Neuron (in vitro differentiated cells): ENCODE measurements at regions not wholly inside any gene's neighbourhood (a gene's known extent, or its start where the extent isn't known, plus 50 kb on each side); places are given as distances from the start of the nearest gene placed in this dataset.

Experiments used
- H2AFZ ChIP-seq: one replicate; pipeline ENCODE4 v1.6.1; 2013; ENCODE audit warnings: low read depth, mild to moderate bottlenecking, inconsistent platforms, low read length, moderate library complexity
- H3K27me3 ChIP-seq: one replicate; pipeline ENCODE4 v1.6.1; 2013; ENCODE audit warnings: low read length; ENCODE audit not compliant: insufficient read depth
- H3K36me3 ChIP-seq: one replicate; pipeline ENCODE4 v1.6.1; 2013; ENCODE audit warnings: low read length; ENCODE audit not compliant: insufficient read depth
- H3K4me1 ChIP-seq: one replicate; pipeline ENCODE4 v1.6.1; 2013; ENCODE audit warnings: low read length; ENCODE audit not compliant: insufficient read depth
- H3K4me3 ChIP-seq: 2 replicates; pipeline ENCODE4 v1.5.1; 2013; ENCODE audit warnings: mild to moderate bottlenecking, low read length, moderate library complexity
- H3K9me3 ChIP-seq: one replicate; pipeline ENCODE4 v1.6.1; 2013; ENCODE audit warnings: low read length

DNA sequence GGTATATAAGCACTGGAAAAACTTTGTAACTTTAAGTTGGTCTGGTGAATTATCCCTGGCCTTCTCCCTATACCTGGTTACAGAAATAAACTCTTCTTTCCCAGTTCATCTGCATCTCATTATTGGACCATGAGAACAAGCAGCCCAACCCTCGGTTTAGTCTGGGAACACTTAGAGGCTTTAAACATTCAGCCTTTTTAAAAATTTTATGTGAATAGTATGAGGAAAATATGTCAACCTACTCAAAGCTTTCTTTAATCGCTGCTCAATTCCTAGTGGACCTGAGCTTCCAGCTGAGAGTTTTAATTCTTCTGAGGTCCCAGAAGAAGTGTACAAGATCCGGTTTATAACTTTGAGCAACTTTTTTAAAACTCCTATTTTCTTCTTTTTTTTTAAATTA is 358.6 kb upstream of the NOCT start:
- Histone ChIP-seq H3K36me3 (no peaks in the 10 kb centered on the region), H3K4me3 (no peak overlapping the region), H3K9me3 (no peaks in the 10 kb centered on the region), H2AFZ (no peak overlapping the region), H3K4me1 (peaks cover 25% of the 10 kb centered on the region), H3K27me3 (no peaks in the 10 kb centered on the region)

DNA sequence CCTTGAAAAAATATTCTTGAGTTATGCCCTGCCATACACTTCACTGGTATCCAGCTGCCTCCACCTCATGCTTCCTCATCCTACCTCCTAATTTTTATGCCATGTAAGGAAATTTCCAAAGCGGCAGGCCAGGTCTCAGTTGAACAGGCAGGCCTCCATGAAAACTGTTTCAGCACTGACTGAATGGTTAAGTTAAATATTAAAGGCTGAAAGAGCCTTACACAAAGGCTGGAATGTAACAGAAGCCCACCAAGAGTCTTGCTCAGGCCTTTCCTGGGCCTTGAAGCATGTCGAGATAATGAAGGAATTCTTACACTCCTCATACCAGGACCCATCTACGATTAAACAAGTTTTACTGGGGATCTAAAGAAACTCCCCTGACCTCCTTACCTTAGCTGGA is 359.6 kb upstream of the NOCT start:
- H3K4me1 ChIP-seq, result peaks cover 25% of the 10 kb centered on the region
- H3K27me3 ChIP-seq, result no peaks in the 10 kb centered on the region
- H3K36me3 ChIP-seq, result no peaks in the 10 kb centered on the region
- no peak overlapping the region for H3K4me3 ChIP-seq
- H2AFZ ChIP-seq, result no peak overlapping the region
- H3K9me3 ChIP-seq, result no peaks in the 10 kb centered on the region

DNA sequence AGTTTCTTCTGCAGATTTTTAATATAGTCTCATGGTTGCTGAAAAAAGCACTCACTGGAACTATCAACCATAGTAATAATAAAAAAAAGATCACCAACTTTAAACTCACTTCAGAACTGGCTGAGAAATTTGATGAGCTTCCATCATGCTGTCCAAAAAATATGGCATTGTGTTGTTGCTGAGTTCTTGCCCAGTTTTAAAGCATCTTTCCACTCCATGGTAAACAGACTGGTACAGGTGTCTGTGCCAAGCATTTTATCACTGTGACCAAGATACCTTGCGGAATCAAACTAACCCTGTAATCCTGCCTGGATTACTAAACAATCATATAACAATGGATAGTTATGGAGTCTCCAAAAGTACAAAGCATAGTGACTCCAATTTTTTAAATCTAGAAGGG is 360.3 kb upstream of the NOCT start:
- H3K4me3 ChIP-seq, result no peak overlapping the region
- H3K27me3 ChIP-seq, result no peaks in the 10 kb centered on the region
- H2AFZ ChIP-seq, result no peak overlapping the region
- no peaks in the 10 kb centered on the region for H3K9me3 ChIP-seq
- no peaks in the 10 kb centered on the region for H3K36me3 ChIP-seq
- peaks cover 20% of the 10 kb centered on the region for H3K4me1 ChIP-seq

DNA sequence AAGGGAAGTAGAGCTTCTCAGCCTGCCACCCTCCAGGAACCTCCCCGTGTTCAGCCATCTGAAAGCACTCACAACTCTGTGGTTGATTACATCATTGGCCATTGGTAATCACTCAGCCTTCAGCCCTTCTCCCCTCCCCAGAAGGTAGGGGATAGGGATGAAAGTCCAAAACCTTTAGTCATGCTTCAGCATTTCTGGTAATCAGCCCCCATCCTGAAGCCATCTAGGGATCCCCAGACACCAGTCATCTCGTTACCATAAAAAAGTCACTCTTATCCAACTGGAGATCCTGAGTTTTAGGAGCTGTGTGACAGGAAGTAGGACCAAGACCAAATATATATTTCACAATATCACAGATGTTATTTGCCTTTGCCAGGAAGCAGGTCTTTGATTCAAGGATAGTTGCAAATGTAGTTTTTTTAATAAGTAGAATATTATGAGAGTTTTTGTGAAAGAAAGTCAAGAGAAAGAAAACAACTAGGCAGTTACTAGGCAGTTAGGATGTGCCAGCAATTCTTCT is 364.6 kb upstream of the NOCT start:
- Histone ChIP-seq H3K27me3 (no peaks in the 10 kb centered on the region), H3K36me3 (no peaks in the 10 kb centered on the region), H2AFZ (no peak overlapping the region), H3K9me3 (no peaks in the 10 kb centered on the region), H3K4me3 (no peak overlapping the region), H3K4me1 (no peaks in the 10 kb centered on the region)

DNA sequence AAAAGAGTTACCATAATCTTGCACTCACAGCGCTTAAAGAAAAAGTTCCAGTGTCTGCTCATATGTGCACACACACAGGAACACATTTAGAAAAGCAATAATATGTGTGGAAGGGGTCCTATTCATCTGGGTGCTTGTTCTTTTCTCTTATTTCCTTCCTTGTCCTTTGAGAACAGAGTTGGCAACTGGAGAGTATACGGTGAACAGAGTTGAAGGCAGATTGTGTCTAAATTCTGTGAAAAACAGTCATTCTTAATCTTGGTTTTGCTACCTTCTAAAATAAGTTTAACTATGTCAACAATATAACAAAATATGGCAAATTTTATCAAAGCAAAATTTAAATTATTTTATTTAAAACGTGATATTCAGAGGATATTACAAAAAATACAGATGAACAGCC is 365.1 kb upstream of the NOCT start:
- Histone ChIP-seq H3K4me3 (no peak overlapping the region), H3K27me3 (no peaks in the 10 kb centered on the region), H3K4me1 (no peaks in the 10 kb centered on the region), H3K36me3 (no peaks in the 10 kb centered on the region), H2AFZ (no peak overlapping the region), H3K9me3 (no peaks in the 10 kb centered on the region)

DNA sequence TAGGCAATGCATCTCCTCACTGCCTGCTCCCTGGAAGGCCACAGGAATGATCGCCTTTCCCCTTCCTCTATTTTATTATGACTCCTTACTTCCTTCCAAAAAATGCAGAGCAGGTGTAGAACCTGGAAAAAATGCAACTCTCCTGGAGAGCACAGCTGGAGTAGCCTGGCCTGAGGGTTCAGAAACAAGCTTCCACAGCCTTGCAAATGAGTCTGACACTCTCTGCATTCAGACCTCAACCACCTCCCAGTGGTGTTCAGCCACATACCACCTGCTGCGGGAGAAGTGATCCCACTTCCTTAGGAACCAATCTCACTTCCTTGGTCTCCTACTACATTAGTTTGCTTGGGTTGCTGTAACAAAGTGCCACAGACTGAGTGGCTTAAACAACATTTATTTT is 368.1 kb upstream of the NOCT start:
- Histone ChIP-seq H3K27me3 (no peaks in the 10 kb centered on the region), H3K4me3 (no peak overlapping the region), H3K36me3 (no peaks in the 10 kb centered on the region), H2AFZ (no peak overlapping the region), H3K4me1 (no peaks in the 10 kb centered on the region), H3K9me3 (no peaks in the 10 kb centered on the region)

DNA sequence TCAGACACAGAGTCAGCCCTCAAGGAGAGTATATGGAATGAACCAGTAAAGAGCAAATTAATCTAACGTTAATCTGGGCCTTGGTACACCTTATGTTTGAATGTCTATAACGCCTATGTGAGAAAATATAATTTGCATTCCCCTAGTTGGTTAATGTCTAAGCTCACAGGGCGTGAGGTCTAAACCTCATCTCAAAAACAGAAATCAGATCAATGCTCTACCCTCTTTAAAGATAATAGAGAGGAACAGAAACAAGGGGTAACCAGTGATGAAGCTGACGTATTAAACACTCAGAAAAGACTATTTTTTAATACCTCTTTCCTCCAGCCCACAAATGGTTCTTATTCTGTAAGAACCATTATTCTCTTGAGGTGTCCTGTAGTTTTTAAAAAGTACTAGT is 369.2 kb upstream of the NOCT start:
- Histone ChIP-seq H3K4me1 (no peaks in the 10 kb centered on the region), H3K36me3 (no peaks in the 10 kb centered on the region), H2AFZ (no peak overlapping the region), H3K27me3 (no peaks in the 10 kb centered on the region), H3K9me3 (no peaks in the 10 kb centered on the region), H3K4me3 (no peak overlapping the region)

DNA sequence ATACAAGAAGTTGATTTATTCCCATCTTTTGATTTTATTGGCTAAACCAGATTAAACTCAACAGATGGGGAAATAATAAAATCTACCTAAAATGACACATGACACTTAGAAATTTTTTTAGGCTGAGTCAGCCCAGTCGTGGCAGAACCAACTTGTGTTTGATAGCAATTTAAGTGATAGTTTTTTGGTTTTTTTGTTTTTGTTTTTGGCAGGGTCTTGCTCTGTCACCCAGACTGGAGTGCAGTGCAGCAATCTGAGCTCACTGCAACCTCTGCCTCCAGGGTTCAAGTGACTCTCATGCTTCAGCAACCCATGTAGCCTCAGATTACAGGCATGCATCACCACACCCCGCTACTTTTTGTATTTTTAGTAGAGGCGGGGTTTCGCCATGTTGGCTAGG is 370.3 kb upstream of the NOCT start:
- Histone ChIP-seq H3K9me3 (no peaks in the 10 kb centered on the region), H3K4me3 (no peak overlapping the region), H3K27me3 (no peaks in the 10 kb centered on the region), H3K36me3 (no peaks in the 10 kb centered on the region), H2AFZ (no peak overlapping the region), H3K4me1 (no peaks in the 10 kb centered on the region)

DNA sequence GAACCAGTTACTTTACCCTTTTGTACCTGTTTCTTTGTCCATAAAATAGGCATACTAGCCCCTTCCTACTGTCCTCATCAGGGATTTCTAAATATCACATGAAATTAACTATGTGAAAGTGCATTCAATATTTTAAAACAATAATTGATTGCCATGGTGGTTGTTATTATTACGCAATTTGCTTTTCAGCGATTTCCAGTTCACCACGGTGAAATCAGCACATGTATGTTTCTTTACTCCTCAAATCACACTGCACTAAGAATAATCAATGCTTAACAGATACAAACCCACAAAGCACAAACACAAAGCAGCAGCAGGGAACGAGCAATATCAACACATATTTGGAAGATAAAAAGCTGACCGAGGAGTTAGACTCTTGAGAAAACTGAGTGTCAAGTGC is 371.3 kb upstream of the NOCT start:
- Histone ChIP-seq H3K36me3 (no peaks in the 10 kb centered on the region), H3K4me3 (no peak overlapping the region), H3K27me3 (no peaks in the 10 kb centered on the region)

DNA sequence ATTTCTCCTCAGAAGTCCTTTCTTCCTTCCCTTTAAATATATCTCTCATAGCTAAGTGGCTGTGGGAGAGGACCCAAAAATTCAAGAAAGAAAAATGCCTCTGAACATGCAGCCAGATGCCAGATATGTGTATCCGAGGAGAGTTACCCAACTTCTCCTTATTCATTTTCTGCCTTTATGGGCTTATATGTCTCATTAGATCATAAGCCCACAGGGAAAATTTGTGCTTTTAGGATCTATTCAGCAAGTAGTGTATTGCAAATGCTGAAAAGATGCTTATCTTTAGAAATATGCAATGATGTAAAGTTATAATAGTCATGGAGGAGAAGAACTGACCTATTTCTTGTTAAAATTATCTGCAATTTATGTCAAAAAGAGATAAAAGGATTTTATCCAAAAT is 371.8 kb upstream of the NOCT start:
- no peaks in the 10 kb centered on the region for H3K9me3 ChIP-seq
- no peaks in the 10 kb centered on the region for H3K4me1 ChIP-seq
- H2AFZ ChIP-seq, result no peak overlapping the region
- no peaks in the 10 kb centered on the region for H3K36me3 ChIP-seq
- no peak overlapping the region for H3K4me3 ChIP-seq
- no peaks in the 10 kb centered on the region for H3K27me3 ChIP-seq

More for the DNA sequence above, 371.3 kb upstream of the NOCT start:
- Histone ChIP-seq H3K4me1 (no peaks in the 10 kb centered on the region), H3K9me3 (no peaks in the 10 kb centered on the region), H2AFZ (no peak overlapping the region)

DNA sequence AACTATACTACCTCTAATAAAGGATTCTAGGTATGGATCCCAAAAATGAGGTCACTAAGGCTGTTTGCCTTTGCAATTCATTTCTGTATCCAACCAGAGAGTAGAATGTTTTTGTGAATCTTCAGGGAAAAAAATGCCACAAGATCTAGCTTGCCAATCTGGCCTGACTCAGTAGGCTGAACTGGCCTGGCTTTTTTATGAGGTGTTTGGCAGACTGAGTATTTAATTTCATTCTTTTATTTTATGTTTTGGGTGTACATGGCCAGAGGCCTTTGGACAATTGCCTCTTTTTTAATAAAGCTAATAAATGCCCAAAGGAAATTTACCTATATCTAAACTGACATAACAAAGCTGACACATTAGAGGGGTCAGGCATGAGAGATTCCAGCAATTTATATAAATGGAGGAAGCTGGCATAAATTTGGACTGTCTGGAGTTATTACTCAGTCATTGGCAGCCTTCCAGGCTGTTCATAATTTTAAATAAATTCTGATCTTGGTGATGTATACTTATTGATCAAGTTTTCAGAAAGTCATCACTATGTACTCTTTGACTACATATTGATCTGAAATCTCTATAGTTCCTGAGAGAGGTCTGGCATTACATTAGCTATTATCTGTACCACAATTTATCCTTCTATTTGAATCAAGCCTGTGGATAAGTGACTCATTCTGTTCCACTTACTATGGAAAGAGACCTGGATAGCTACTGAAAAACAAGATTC is 376.4 kb upstream of the NOCT start:
- H3K4me3 ChIP-seq, result no peak overlapping the region
- H3K4me1 ChIP-seq, result no peaks in the 10 kb centered on the region

DNA sequence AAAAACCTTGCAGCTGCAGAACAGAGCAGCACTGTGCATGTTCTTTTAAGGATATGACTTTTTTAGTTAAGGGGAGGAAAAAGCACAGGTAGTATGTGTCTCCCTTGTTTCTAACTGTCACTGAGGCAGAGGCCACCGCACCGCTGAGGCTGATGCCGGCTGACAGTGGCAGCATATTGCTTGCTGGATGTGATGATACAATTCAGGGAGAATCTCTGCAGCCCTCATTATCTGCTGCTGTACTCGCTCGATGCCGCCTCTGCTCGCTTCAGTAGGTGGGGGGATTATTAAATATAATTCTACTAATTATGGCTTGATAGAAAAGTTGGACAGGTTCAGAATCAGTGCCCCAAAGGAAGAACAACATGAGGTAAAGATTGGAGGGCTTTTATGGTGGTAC is 378.8 kb upstream of the NOCT start:
- H2AFZ ChIP-seq, result no peak overlapping the region
- H3K36me3 ChIP-seq, result no peaks in the 10 kb centered on the region
- no peaks in the 10 kb centered on the region for H3K27me3 ChIP-seq
- H3K4me3 ChIP-seq, result no peak overlapping the region
- no peaks in the 10 kb centered on the region for H3K4me1 ChIP-seq
- H3K9me3 ChIP-seq, result no peaks in the 10 kb centered on the region

More for the DNA sequence above, 376.4 kb upstream of the NOCT start:
- H3K36me3 ChIP-seq, result no peaks in the 10 kb centered on the region
- H2AFZ ChIP-seq, result no peak overlapping the region
- no peaks in the 10 kb centered on the region for H3K27me3 ChIP-seq
- H3K9me3 ChIP-seq, result no peaks in the 10 kb centered on the region

DNA sequence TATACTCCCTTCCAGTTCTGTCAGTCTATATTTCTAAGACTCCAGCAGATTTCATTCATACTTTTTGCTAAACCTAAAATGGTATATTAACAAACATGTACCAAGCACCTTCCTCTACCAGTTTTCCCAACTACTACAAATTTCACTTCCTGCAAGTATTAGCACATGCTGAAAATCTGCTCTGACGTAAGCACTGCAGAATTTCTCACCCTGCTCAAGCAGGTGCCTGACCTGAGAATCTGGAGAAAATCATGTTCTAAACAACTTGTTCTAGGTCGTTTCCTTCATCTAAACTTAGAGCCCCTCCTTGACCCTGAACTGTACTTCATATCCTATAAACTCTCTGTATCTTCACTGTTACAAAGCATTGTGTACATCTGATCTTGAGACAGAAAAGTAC is 380.7 kb upstream of the NOCT start:
- Histone ChIP-seq H3K36me3 (no peaks in the 10 kb centered on the region), H3K4me1 (no peaks in the 10 kb centered on the region), H3K4me3 (no peak overlapping the region), H3K27me3 (no peaks in the 10 kb centered on the region), H2AFZ (no peak overlapping the region), H3K9me3 (no peaks in the 10 kb centered on the region)

DNA sequence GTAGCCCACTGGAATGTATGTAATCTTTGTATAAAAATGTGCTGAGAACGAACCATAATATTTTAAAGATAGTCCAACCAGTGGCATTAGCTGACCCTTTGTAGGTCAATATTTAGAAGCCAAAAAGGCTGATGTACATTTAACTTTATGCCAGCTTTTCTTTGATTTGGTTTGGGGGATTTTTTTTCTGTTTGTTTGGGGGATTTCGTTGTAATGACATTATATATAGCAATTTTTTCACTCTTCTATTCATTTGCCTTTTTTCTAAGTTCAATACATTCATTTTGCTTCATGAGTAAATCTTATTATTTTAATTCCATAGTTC is 382.0 kb upstream of the NOCT start:
- Histone ChIP-seq H3K27me3 (no peaks in the 10 kb centered on the region), H3K36me3 (no peaks in the 10 kb centered on the region), H2AFZ (no peak overlapping the region), H3K4me3 (no peak overlapping the region), H3K4me1 (no peaks in the 10 kb centered on the region), H3K9me3 (no peaks in the 10 kb centered on the region)
